Gastroesophageal sphincter (tissue), 3 donors: ENCODE measurements at regions not wholly inside any gene's neighbourhood (a gene's known extent, or its start where the extent isn't known, plus 50 kb on each side); places are given as distances from the start of the nearest gene placed in this dataset.

Experiments
- CTCF ChIP-seq, 4 experiments: fragments of 200-600 bp in 2 of 4; fragments of 450-650 bp in 2 of 4; sonication (generic) in 1 of 4; IDR thresholded peaks; one replicate each; pipeline ENCODE4 v1.5.1; 2017 to 2019; ENCODE audit warnings: antibody characterized with exemption in 4 of 4, mild to moderate bottlenecking in 2 of 4, moderate library complexity in 2 of 4
- EP300 ChIP-seq: sonication (generic); formaldehyde crosslinking; IDR thresholded peaks from one replicate; pipeline ENCODE4 v1.6.1; 2017; ENCODE audit warnings: antibody characterized with exemption, mild to moderate bottlenecking
- POLR2A ChIP-seq, 2 donors: fragments of 450-650 bp; IDR thresholded peaks; one replicate each; pipeline ENCODE4 v1.6.1; 2017; ENCODE audit warnings: antibody characterized with exemption in 2 of 2, mild to moderate bottlenecking in 2 of 2, moderate library complexity in 1 of 2

- TF ChIP-seq POLR2A (IDR thresholded peaks at IDR 0.05) (no peak), CTCF (IDR thresholded peaks at IDR 0.05) (no peak), EP300 (no peak)
These were observed 116.5 kb upstream of the F13A1 start for GRCh38 chr6:6436946-6437345.
